GM12878 (cell line): ENCODE measurements at regions not wholly inside any gene's neighbourhood (a gene's known extent, or its start where the extent isn't known, plus 50 kb on each side); places are given as distances from the start of the nearest gene placed in this dataset.

Experiments used
- ATAC-seq: fragments of 200-7000 bp; cut with Tn5 transposase; 3 replicates; pipeline ENCODE4 v1.9.1; 2020; ENCODE audit warnings: mild to moderate bottlenecking, moderate library complexity
- BruUV-seq: library from RNA; stranded (reverse); fragments of 400-500 nt; replicated peaks from 2 replicates; lab custom pipeline; 2021; lab: Mats Ljungman, UMichigan
- CTCF ChIA-PET: fragments of 300-600 bp; sonication (Branson Sonifier 250); formaldehyde crosslinking; extraction: SDS; loops from one replicate; lab custom pipeline; 2021; ENCODE audit warnings: inconsistent platforms; lab: Yijun Ruan, JAX
- POLR2A ChIA-PET: fragments of 350-600 bp; formaldehyde crosslinking; extraction: SDS; loops from one replicate; lab custom pipeline; 2021; ENCODE audit warnings: inconsistent platforms; lab: Charles Lee
- RAD21 ChIA-PET: fragments of 300-600 bp; sonication (Branson Sonifier 250); formaldehyde crosslinking; loops from one replicate; lab custom pipeline; 2023; ENCODE audit warnings: antibody characterized with exemption; ENCODE audit not compliant: unreplicated experiment; lab: Charles Lee
- SMC1A ChIA-PET: fragments of 300-600 bp; sonication (Branson Sonifier 250); formaldehyde crosslinking; loops from one replicate; lab custom pipeline; 2023; ENCODE audit not compliant: unreplicated experiment, uncharacterized antibody; lab: Charles Lee
- DNase-seq: peaks from one replicate; pipeline ENCODE4 v3.0.0-alpha.2; 2011; ENCODE audit warnings: low read depth, low spot score
- FAIRE-seq: peaks from 3 replicates; lab custom pipeline; 2011; peaks lifted over from hg19 to GRCh38; lab: Jason Lieb, UNC
- H2AFZ ChIP-seq: 2 replicates; pipeline ENCODE4 v1.6.0; 2011; ENCODE audit warnings: low read depth, low read length, control low read depth; ENCODE audit not compliant: control insufficient read depth
- H3K27ac ChIP-seq: 2 replicates; pipeline ENCODE4 v1.5.1; 2011; ENCODE audit warnings: control low read depth; ENCODE audit not compliant: control insufficient read depth, insufficient read depth
- H3K27me3 ChIP-seq, 2 experiments: replicated peaks in 1 of 2; 2 replicates each; pipeline versions ENCODE4 v1.6.0 to v1.6.1; 2011; ENCODE audit warnings: low read length in 1 of 2; ENCODE audit not compliant: control insufficient read depth in 2 of 2, insufficient read depth in 2 of 2
- H3K36me3 ChIP-seq, 2 experiments: 2 replicates each; pipeline ENCODE4 v1.5.1; 2011; ENCODE audit warnings: low read length in 1 of 2; ENCODE audit not compliant: control insufficient read depth in 2 of 2, insufficient read depth in 2 of 2
- H3K4me1 ChIP-seq: 2 replicates; pipeline ENCODE4 v1.6.1; 2011; ENCODE audit warnings: mild to moderate bottlenecking, low read length, moderate library complexity, mixed read lengths; ENCODE audit not compliant: control insufficient read depth, insufficient read depth
- H3K4me2 ChIP-seq: 2 replicates; pipeline ENCODE4 v1.6.0; 2011; ENCODE audit warnings: control low read depth; ENCODE audit not compliant: control insufficient read depth, insufficient read depth
- H3K4me3 ChIP-seq: fragments of 200-600 bp; sonication (generic); 2 replicates; pipeline ENCODE4 v1.5.1; 2016
- H3K79me2 ChIP-seq: 2 replicates; pipeline ENCODE4 v1.6.0; 2011; ENCODE audit warnings: low read length; ENCODE audit not compliant: control insufficient read depth, insufficient read depth
- H3K9ac ChIP-seq: 2 replicates; pipeline ENCODE4 v1.8.0; 2011; ENCODE audit warnings: low read length, control low read depth, mixed read lengths; ENCODE audit not compliant: control insufficient read depth, insufficient read depth
- H3K9me3 ChIP-seq: replicated peaks from 3 replicates; pipeline ENCODE4 v1.5.1; 2011; ENCODE audit warnings: mild to moderate bottlenecking, low read length; ENCODE audit not compliant: control insufficient read depth, insufficient read depth
- H4K20me1 ChIP-seq: 2 replicates; pipeline ENCODE4 v1.6.0; 2011; ENCODE audit not compliant: control insufficient read depth, insufficient read depth
- BCL3 ChIP-seq: IDR thresholded peaks from 2 replicates; pipeline ENCODE4 v1.6.1; 2011; ENCODE audit warnings: borderline replicate concordance, low read depth, mild to moderate bottlenecking, moderate library complexity, low read length; ENCODE audit not compliant: insufficient read depth, poor library complexity, severe bottlenecking
- CEBPB ChIP-seq, 2 experiments: fragments of 150-350 bp in 1 of 2; IDR thresholded peaks; 2 replicates each; pipeline ENCODE4 v1.6.1; 2012 to 2014; ENCODE audit warnings: low read depth in 2 of 2, low read length in 2 of 2, borderline replicate concordance in 1 of 2, inconsistent platforms in 1 of 2
- DPF2 ChIP-seq: fragments of 450-650 bp; IDR thresholded peaks from 2 replicates; pipeline ENCODE4 v1.6.1; 2017; ENCODE audit warnings: mild to moderate bottlenecking
- ETV6 ChIP-seq, 2 experiments: fragments of 450-650 bp in 1 of 2; IDR thresholded peaks in 1 of 2; conservative IDR thresholded peaks in 1 of 2; 2 replicates each; pipeline ENCODE4 v1.6.1; 2014; ENCODE audit warnings: antibody characterized with exemption in 1 of 2, borderline replicate concordance in 1 of 2, low read depth in 1 of 2, mild to moderate bottlenecking in 1 of 2, moderate library complexity in 1 of 2
- IKZF1 ChIP-seq: fragments of 450-650 bp; conservative IDR thresholded peaks from 2 replicates; pipeline ENCODE4 v1.6.1; 2017; ENCODE audit warnings: antibody characterized with exemption, mild to moderate bottlenecking
- NFIC ChIP-seq: IDR thresholded peaks from 2 replicates; pipeline ENCODE4 v1.6.1; 2012; ENCODE audit warnings: low read depth, mild to moderate bottlenecking, inconsistent platforms, low read length, moderate library complexity
- RBBP5 ChIP-seq: fragments of 200-600 bp; sonication (generic); conservative IDR thresholded peaks from 2 replicates; pipeline ENCODE4 v1.6.1; 2016
- SUZ12 ChIP-seq: fragments of 200-600 bp; sonication (generic); IDR thresholded peaks from one replicate; pipeline ENCODE4 v1.6.1; 2018; ENCODE audit warnings: antibody characterized with exemption, mild to moderate bottlenecking; ENCODE audit not compliant: unreplicated experiment
- TAF1 ChIP-seq: IDR thresholded peaks from 2 replicates; pipeline ENCODE4 v1.6.1; 2011; ENCODE audit warnings: mild to moderate bottlenecking, low read depth, low read length, borderline replicate concordance
- TCF12 ChIP-seq: IDR thresholded peaks from 2 replicates; pipeline ENCODE4 v1.6.1; 2011; ENCODE audit warnings: low read depth, mild to moderate bottlenecking, low read length
- ZNF207 ChIP-seq: fragments of 450-650 bp; IDR thresholded peaks from 2 replicates; pipeline ENCODE4 v1.6.1; 2014; ENCODE audit warnings: antibody characterized with exemption, mild to moderate bottlenecking, borderline replicate concordance
- ZSCAN29 ChIP-seq: fragments of 450-650 bp; IDR thresholded peaks from 2 replicates; pipeline ENCODE4 v1.6.1; 2017; ENCODE audit warnings: mild to moderate bottlenecking, moderate library complexity
- in situ Hi-C: fragments of 300-500 bp; cut with MboI; formaldehyde crosslinking; loops from 9 replicates; pipeline ENCODE4 v1.14.3; 2018; ENCODE audit warnings: mixed read lengths
- intact Hi-C: fragments of 100-400 bp; cut with micrococcal nuclease; formaldehyde crosslinking; loops from one replicate; pipeline ENCODE4 v1.14.2; 2022; ENCODE audit not compliant: unreplicated experiment
- TF ChIP-seq, protein P1 (sequence below): IDR thresholded peaks from 2 replicates; pipeline ENCODE4 v1.6.1; 2012; ENCODE audit warnings: improper control_type of control experiment, low read depth, low read length; ENCODE audit not compliant: insufficient replicate concordance

DNA sequence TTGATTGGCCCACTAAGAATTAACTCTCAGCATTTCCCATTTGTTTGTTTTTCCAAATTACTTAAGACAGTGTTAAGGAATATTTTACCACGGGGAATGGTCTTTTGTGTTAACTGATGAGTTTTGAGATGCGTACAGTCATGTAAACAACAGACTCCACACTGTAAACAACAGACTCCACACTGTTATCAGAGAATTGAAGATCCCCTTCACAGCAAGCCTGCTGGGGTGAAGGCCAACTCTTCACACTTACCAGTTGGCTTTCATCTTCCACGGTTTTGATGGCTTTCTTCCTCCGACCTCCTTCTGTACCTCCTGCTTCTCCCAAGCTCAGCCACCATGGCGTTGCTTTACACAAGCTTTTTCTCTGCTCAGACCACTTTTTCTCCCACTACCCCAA lies 166.8 kb downstream of the TMEM200C start (continued):
- TF ChIP-seq, protein P1, sequence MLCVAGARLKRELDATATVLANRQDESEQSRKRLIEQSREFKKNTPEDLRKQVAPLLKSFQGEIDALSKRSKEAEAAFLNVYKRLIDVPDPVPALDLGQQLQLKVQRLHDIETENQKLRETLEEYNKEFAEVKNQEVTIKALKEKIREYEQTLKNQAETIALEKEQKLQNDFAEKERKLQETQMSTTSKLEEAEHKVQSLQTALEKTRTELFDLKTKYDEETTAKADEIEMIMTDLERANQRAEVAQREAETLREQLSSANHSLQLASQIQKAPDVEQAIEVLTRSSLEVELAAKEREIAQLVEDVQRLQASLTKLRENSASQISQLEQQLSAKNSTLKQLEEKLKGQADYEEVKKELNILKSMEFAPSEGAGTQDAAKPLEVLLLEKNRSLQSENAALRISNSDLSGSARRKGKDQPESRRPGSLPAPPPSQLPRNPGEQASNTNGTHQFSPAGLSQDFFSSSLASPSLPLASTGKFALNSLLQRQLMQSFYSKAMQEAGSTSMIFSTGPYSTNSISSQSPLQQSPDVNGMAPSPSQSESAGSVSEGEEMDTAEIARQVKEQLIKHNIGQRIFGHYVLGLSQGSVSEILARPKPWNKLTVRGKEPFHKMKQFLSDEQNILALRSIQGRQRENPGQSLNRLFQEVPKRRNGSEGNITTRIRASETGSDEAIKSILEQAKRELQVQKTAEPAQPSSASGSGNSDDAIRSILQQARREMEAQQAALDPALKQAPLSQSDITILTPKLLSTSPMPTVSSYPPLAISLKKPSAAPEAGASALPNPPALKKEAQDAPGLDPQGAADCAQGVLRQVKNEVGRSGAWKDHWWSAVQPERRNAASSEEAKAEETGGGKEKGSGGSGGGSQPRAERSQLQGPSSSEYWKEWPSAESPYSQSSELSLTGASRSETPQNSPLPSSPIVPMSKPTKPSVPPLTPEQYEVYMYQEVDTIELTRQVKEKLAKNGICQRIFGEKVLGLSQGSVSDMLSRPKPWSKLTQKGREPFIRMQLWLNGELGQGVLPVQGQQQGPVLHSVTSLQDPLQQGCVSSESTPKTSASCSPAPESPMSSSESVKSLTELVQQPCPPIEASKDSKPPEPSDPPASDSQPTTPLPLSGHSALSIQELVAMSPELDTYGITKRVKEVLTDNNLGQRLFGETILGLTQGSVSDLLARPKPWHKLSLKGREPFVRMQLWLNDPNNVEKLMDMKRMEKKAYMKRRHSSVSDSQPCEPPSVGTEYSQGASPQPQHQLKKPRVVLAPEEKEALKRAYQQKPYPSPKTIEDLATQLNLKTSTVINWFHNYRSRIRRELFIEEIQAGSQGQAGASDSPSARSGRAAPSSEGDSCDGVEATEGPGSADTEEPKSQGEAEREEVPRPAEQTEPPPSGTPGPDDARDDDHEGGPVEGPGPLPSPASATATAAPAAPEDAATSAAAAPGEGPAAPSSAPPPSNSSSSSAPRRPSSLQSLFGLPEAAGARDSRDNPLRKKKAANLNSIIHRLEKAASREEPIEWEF = no peak
- TF ChIP-seq IKZF1 = no peak
- no peak for TF ChIP-seq ZSCAN29
- TF ChIP-seq TAF1 = no peak
- TF ChIP-seq, all 136 proteins: peak for 0

DNA sequence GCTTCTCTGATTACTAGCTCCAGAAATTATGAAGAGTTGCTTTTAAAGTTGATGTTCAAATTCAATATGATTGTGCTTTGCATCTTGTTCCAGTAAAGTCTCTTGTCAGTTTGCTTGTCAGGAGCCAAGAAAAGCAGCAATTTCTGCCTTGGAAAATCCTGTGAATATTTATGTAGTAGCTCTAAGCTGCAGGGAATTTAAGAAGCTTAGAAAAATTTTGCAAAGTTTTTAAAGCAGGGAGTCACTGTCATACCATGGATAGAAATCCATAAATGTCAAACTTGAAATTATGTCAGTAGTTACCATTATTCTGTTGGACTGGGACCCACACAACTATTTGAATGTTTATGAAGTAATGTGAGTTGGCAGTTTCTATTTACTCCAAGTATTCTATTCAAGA lies 169.3 kb downstream of the TMEM200C start:
- intact Hi-C loops (no loop called here), in situ Hi-C loops (no loop called here)
- H3K9me3 ChIP-seq = no peaks in the 10 kb centered on the region
- H3K27ac ChIP-seq = no peak overlapping the region
- H3K4me1 ChIP-seq = no peaks in the 10 kb centered on the region
- ATAC-seq (no peak), DNase-seq (no peak), FAIRE-seq (no peak)
- ChIA-PET POLR2A (no interaction called here), CTCF (no interaction called here), RAD21 (no interaction called here), SMC1A (no interaction called here)
- H2AFZ ChIP-seq = no peak overlapping the region
- peaks cover 0 to 2% of the 10 kb centered on the region in 2 experiments; a peak in 2 of 4 replicates for H3K27me3 ChIP-seq
- no peaks in the 10 kb centered on the region for H3K79me2 ChIP-seq
- H4K20me1 ChIP-seq = no peaks in the 10 kb centered on the region
- no peak overlapping the region for H3K4me2 ChIP-seq
- no peak overlapping the region for H3K4me3 ChIP-seq
- BruUV-seq = no TSS peak
- no peaks in the 10 kb centered on the region for H3K36me3 ChIP-seq
- H3K9ac ChIP-seq = no peak overlapping the region
- no peak for TF ChIP-seq BCL3
- TF ChIP-seq SUZ12 = no peak
- TF ChIP-seq ETV6 (conservative IDR thresholded peaks at IDR 0.05 in 1 of 2, IDR thresholded peaks at IDR 0.05 in 1 of 2; ENCODE audit: borderline replicate concordance in 1 of 2, low read depth in 1 of 2) = no peak
- no peak for TF ChIP-seq RBBP5
- TF ChIP-seq NFIC = no peak
- TF ChIP-seq ZNF207 = no peak
- no peak for TF ChIP-seq DPF2
- no peak for TF ChIP-seq TCF12
- no peak for TF ChIP-seq CEBPB (IDR thresholded peaks at IDR 0.05; ENCODE audit: borderline replicate concordance in 1 of 2, low read depth in 2 of 2, low read length in 2 of 2)
